Ectodermal cell (in vitro differentiated cells): ENCODE measurements at regions not wholly inside any gene's neighbourhood (a gene's known extent, or its start where the extent isn't known, plus 50 kb on each side); places are given as distances from the start of the nearest gene placed in this dataset.
"Not testable (repeated sequence)": the region's sequence is repeated elsewhere in the genome, so short reads cannot be mapped to it uniquely, and the experiment has no call there.

Experiments used
- H3K27ac ChIP-seq: 2 replicates; pipeline ENCODE4 v1.7.0; 2013; ENCODE audit warnings: mild to moderate bottlenecking, low read depth, low read length; ENCODE audit not compliant: insufficient read depth, poor library complexity, severe bottlenecking
- H3K27me3 ChIP-seq: 2 replicates; pipeline ENCODE4 v1.7.0; 2013; ENCODE audit warnings: mild to moderate bottlenecking, low read length; ENCODE audit not compliant: insufficient read depth, control insufficient read depth, poor library complexity, severe bottlenecking
- H3K36me3 ChIP-seq: one replicate; pipeline ENCODE4 v1.7.0; 2013; ENCODE audit warnings: low read length; ENCODE audit not compliant: control insufficient read depth, insufficient read depth
- H3K4me1 ChIP-seq: one replicate; pipeline ENCODE4 v1.7.0; 2013; ENCODE audit warnings: low read length; ENCODE audit not compliant: control insufficient read depth, insufficient read depth
- H3K4me3 ChIP-seq: 2 replicates; pipeline ENCODE4 v1.7.0; 2013; ENCODE audit warnings: low read depth, low read length, control low read depth; ENCODE audit not compliant: insufficient read depth
- H3K9me3 ChIP-seq: 2 replicates; pipeline ENCODE4 v1.7.0; 2013; ENCODE audit warnings: mild to moderate bottlenecking, low read length, moderate library complexity; ENCODE audit not compliant: control insufficient read depth
- WGBS, 2 experiments: methylation state at CpG; one replicate each; pipeline ENCODE4 v1.1.7; 2013; ENCODE audit warnings: missing lambda C conversion rate in 2 of 2; 5-methylcytosine and 5-hydroxymethylcytosine counted together

- H3K36me3 ChIP-seq: no peaks in the 10 kb centered on the region
- H3K27ac ChIP-seq: no peak overlapping the region
- no peaks in the 10 kb centered on the region for H3K9me3 ChIP-seq
- H3K27me3 ChIP-seq: no peaks in the 10 kb centered on the region
- no peak overlapping the region for H3K4me3 ChIP-seq
- no peaks in the 10 kb centered on the region for H3K4me1 ChIP-seq
These were observed 297.6 kb downstream of the DAD1 start for GRCh38 chr14:22291406-22291805.

GRCh38 chr14:22289570-22289969 is 299.5 kb downstream of the DAD1 start:
- H3K27me3 ChIP-seq: no peaks in the 10 kb centered on the region
- no peak overlapping the region for H3K27ac ChIP-seq
- no peak overlapping the region for H3K4me3 ChIP-seq
- WGBS, 2 experiments: 83% methylated on average over 1 of the region's 1 CpG; no CpG with 5 or more reads in 1 of the 2 experiments
- no peaks in the 10 kb centered on the region for H3K36me3 ChIP-seq
- H3K9me3 ChIP-seq: no peaks in the 10 kb centered on the region
- no peaks in the 10 kb centered on the region for H3K4me1 ChIP-seq

- Histone ChIP-seq H3K4me3 (no peak overlapping the region), H3K27ac (no peak overlapping the region), H3K36me3 (no peaks in the 10 kb centered on the region), H3K27me3 (no peaks in the 10 kb centered on the region), H3K4me1 (no peaks in the 10 kb centered on the region), H3K9me3 (no peaks in the 10 kb centered on the region)
- 91 to 93% methylated on average over 3 of the region's 3 CpGs for whole genome bisulfite sequencing, 2 experiments
These were observed 303.0 kb downstream of the DAD1 start for GRCh38 chr14:22285991-22286390.

- Histone ChIP-seq H3K4me1 (no peaks in the 10 kb centered on the region), H3K9me3 (no peaks in the 10 kb centered on the region), H3K27me3 (no peaks in the 10 kb centered on the region), H3K27ac (no peak overlapping the region), H3K36me3 (no peaks in the 10 kb centered on the region), H3K4me3 (no peak overlapping the region)
- 83 to 87% methylated on average over 5 of the region's 5 CpGs for WGBS, 2 experiments
These were observed 306.1 kb downstream of the DAD1 start for GRCh38 chr14:22282949-22283348.

GRCh38 chr14:22282417-22282816 is 306.6 kb downstream of the DAD1 start:
- H3K4me1 ChIP-seq: no peaks in the 10 kb centered on the region
- H3K27me3 ChIP-seq: no peaks in the 10 kb centered on the region
- no peak overlapping the region for H3K4me3 ChIP-seq
- no peaks in the 10 kb centered on the region for H3K9me3 ChIP-seq
- 76 to 83% methylated on average over 4 to 5 of the region's 5 CpGs for WGBS, 2 experiments
- no peak overlapping the region for H3K27ac ChIP-seq
- H3K36me3 ChIP-seq: no peaks in the 10 kb centered on the region

- H3K9me3 ChIP-seq, H3K4me3 ChIP-seq, H3K27ac ChIP-seq, H3K27me3 ChIP-seq, H3K36me3 ChIP-seq, H3K4me1 ChIP-seq: not testable (repeated sequence)
- 91 to 93% methylated on average over 7 of the region's 7 CpGs for WGBS, 2 experiments
These were observed 307.6 kb downstream of the DAD1 start for GRCh38 chr14:22281447-22281874.

GRCh38 chr14:22280497-22281316 is 308.3 kb downstream of the DAD1 start:
- H3K36me3 ChIP-seq: no peaks in the 10 kb centered on the region
- H3K9me3 ChIP-seq: no peaks in the 10 kb centered on the region
- H3K27me3 ChIP-seq: no peaks in the 10 kb centered on the region
- no peaks in the 10 kb centered on the region for H3K4me1 ChIP-seq
- 88 to 90% methylated on average over 4 to 5 of the region's 5 CpGs for WGBS, 2 experiments
- H3K4me3 ChIP-seq: no peak overlapping the region
- H3K27ac ChIP-seq: no peak overlapping the region

GRCh38 chr14:22276913-22277816 is 311.9 kb downstream of the DAD1 start:
- Histone ChIP-seq H3K27me3 (no peaks in the 10 kb centered on the region), H3K9me3 (no peaks in the 10 kb centered on the region), H3K27ac (no peak overlapping the region), H3K36me3 (no peaks in the 10 kb centered on the region), H3K4me1 (peaks cover 5% of the 10 kb centered on the region), H3K4me3 (no peak overlapping the region)
- WGBS, 2 experiments: 58 to 62% methylated on average over 4 of the region's 4 CpGs

GRCh38 chr14:22271838-22272799 is 316.9 kb downstream of the DAD1 start:
- H3K4me1 ChIP-seq: peaks cover 11% of the 10 kb centered on the region
- H3K9me3 ChIP-seq: no peaks in the 10 kb centered on the region
- no peak overlapping the region for H3K4me3 ChIP-seq
- 60 to 62% methylated on average over 11 of the region's 11 CpGs for WGBS, 2 experiments
- H3K36me3 ChIP-seq: no peaks in the 10 kb centered on the region
- H3K27me3 ChIP-seq: no peaks in the 10 kb centered on the region
- no peak overlapping the region for H3K27ac ChIP-seq
